Esophagus squamous epithelium (tissue), 5 donors: ENCODE measurements at regions not wholly inside any gene's neighbourhood (a gene's known extent, or its start where the extent isn't known, plus 50 kb on each side); places are given as distances from the start of the nearest gene placed in this dataset.

Source experiments
- DNase-seq: peaks from one replicate; lab custom pipeline; 2025; lab: John Stamatoyannopoulos, UW
- H3K27ac ChIP-seq, 4 donors: fragments of 200-600 bp; sonication (generic); one replicate each; pipeline ENCODE4 v1.5.1; 2016 to 2019; ENCODE audit warnings: mild to moderate bottlenecking in 1 of 4
- H3K27me3 ChIP-seq, 4 donors: fragments of 200-600 bp; sonication (generic); 1 replicate in 3 of 4; 2 replicates in 1 of 4; pipeline versions ENCODE4 v1.5.1 to v1.6.0; 2017 to 2021; ENCODE audit warnings: antibody characterized with exemption in 1 of 4
- H3K36me3 ChIP-seq, 3 donors: fragments of 200-600 bp; sonication (generic); one replicate each; pipeline ENCODE4 v1.5.1; 2016 to 2019
- H3K4me1 ChIP-seq, 3 donors: fragments of 200-600 bp; sonication (generic); one replicate each; pipeline ENCODE4 v1.5.1; 2017 to 2019
- H3K4me3 ChIP-seq, 4 donors: fragments of 200-600 bp; sonication (generic); 1 replicate in 3 of 4; 2 replicates in 1 of 4; pipeline ENCODE4 v1.5.1; 2016 to 2019; ENCODE audit warnings: mild to moderate bottlenecking in 2 of 4, moderate library complexity in 1 of 4
- H3K9me3 ChIP-seq, 3 donors: fragments of 200-600 bp; sonication (generic); one replicate each; pipeline ENCODE4 v1.5.1; 2016 to 2019
- POLR2A ChIP-seq, 4 donors: fragments of 450-650 bp; IDR thresholded peaks; one replicate each; pipeline ENCODE4 v1.6.1; 2017; ENCODE audit warnings: antibody characterized with exemption in 4 of 4, mild to moderate bottlenecking in 4 of 4, moderate library complexity in 3 of 4
- WGBS, 2 donors: methylation state at CpG; one replicate each; pipeline ENCODE4 v1.1.5; 2018; 5-methylcytosine and 5-hydroxymethylcytosine counted together
- intact Hi-C: fragments of 100-400 bp; cut with DNase I; formaldehyde crosslinking; loops from one replicate; pipeline ENCODE4 v1.15.0; 2022
- TF ChIP-seq, protein P1 (sequence below), 6 experiments: fragments of 450-650 bp in 4 of 6; fragments of 200-600 bp in 2 of 6; sonication (generic) in 2 of 6; IDR thresholded peaks; one replicate each; pipeline ENCODE4 v1.5.1; 2016 to 2019; ENCODE audit warnings: antibody characterized with exemption in 6 of 6, mild to moderate bottlenecking in 4 of 6, moderate library complexity in 4 of 6
- donor health status: DM: yes; HTN: yes; CAD: no.

DNA sequence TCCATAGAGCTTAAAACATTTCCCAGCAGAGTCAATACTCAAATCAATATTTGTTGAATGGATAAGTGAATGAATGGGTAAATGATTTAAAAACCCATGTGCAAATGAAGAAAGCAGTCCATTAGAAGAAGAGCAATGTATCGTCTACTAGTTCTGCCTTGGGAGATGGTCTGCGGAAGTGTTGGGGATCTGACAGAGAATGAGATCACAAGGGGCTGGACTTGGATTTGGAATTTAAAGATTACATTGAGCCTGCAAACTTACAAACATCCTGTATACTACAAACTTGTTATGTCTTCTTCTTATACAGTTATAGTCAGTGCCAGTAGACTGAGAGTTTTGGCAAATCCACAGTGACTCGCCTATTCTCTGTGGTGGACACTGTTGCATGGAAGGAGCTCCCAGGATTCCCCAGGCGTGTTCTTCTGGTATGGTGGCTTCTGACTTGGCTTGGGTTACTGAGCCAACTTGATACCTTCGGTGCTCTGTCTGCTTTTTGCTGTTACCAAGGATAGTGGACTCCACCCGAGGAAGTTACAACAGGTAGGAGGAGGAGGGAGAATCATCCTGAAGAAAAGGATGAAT lies 163.3 kb upstream of the SERPINE2 start:
- Histone ChIP-seq H3K36me3 (no peaks in the 10 kb centered on the region), H3K4me3 (no peak overlapping the region), H3K27me3 (no peaks in the 10 kb centered on the region), H3K4me1 (no peaks in the 10 kb centered on the region), H3K9me3 (no peaks in the 10 kb centered on the region), H3K27ac (no peak overlapping the region)
- WGBS, 2 donors: 69 to 75% methylated on average over 6 of the region's 6 CpGs
- TF ChIP-seq POLR2A (IDR thresholded peaks at IDR 0.05): no peak
- TF ChIP-seq, protein P1, sequence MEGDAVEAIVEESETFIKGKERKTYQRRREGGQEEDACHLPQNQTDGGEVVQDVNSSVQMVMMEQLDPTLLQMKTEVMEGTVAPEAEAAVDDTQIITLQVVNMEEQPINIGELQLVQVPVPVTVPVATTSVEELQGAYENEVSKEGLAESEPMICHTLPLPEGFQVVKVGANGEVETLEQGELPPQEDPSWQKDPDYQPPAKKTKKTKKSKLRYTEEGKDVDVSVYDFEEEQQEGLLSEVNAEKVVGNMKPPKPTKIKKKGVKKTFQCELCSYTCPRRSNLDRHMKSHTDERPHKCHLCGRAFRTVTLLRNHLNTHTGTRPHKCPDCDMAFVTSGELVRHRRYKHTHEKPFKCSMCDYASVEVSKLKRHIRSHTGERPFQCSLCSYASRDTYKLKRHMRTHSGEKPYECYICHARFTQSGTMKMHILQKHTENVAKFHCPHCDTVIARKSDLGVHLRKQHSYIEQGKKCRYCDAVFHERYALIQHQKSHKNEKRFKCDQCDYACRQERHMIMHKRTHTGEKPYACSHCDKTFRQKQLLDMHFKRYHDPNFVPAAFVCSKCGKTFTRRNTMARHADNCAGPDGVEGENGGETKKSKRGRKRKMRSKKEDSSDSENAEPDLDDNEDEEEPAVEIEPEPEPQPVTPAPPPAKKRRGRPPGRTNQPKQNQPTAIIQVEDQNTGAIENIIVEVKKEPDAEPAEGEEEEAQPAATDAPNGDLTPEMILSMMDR (IDR thresholded peaks at IDR 0.05): no peak
- DNase-seq: no peak
- intact Hi-C loops: no loop called here

DNA sequence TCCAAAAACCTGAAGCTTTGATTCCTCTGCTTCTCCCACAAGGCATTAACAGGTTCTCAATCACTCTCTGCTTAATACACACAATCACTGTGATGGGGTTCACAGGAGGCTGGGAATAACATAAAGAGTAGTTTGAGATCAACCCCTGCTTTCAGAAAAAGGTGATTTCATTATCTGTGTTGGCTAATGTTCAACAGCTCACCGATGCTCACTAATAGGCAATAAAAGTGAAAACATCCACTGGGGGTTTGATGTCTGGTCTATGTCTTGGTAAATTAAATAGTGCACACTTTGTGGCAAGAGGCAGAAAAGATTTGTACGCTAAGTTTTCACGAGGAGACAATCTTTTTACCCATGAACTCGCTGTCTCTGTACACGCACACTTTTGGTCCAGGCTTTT lies 159.3 kb upstream of the SERPINE2 start:
- intact Hi-C loops: no loop called here
- peaks cover 0 to 4% (median 0%) of the 10 kb centered on the region in 3 donors for H3K9me3 ChIP-seq
- TF ChIP-seq POLR2A (IDR thresholded peaks at IDR 0.05): no peak
- TF ChIP-seq, protein P1 (IDR thresholded peaks at IDR 0.05): no peak
- no peak for DNase-seq
- no peaks in the 10 kb centered on the region for H3K27me3 ChIP-seq
- no peaks in the 10 kb centered on the region for H3K4me1 ChIP-seq
- no peak overlapping the region for H3K27ac ChIP-seq
- no peaks in the 10 kb centered on the region for H3K36me3 ChIP-seq
- no peak overlapping the region for H3K4me3 ChIP-seq
- WGBS, 2 donors: 51 to 73% methylated on average over 5 of the region's 5 CpGs

DNA sequence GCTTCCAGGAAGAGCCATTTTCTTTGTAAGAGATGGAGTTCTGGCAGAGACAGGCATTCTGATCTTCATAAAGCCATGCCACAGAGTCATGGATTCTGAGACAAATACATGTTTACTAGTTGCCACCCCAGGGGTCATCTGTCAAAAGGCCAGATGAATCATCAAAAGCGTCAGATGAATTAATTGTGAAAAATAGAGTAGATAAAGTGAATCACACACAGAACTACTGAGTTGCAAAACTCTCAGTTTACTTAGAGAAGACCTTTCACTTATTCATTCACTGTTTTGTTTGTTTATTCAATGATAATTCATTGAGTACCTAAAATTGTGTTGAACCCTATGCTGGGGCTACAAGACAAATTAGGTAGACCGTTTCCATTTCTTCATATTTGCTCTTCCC lies 157.7 kb upstream of the SERPINE2 start:
- Histone ChIP-seq H3K27ac (no peak overlapping the region), H3K4me3 (no peak overlapping the region), H3K4me1 (no peaks in the 10 kb centered on the region), H3K27me3 (no peaks in the 10 kb centered on the region), H3K9me3 (peaks cover 0 to 13% (median 0%) of the 10 kb centered on the region in 3 donors), H3K36me3 (no peaks in the 10 kb centered on the region)
- DNase-seq: no peak
- whole genome bisulfite sequencing, 2 donors: 48 to 53% methylated on average over 2 of the region's 2 CpGs
- intact Hi-C loops: no loop called here
- no peak for TF ChIP-seq POLR2A (IDR thresholded peaks at IDR 0.05)
- TF ChIP-seq, protein P1 (IDR thresholded peaks at IDR 0.05): no peak

DNA sequence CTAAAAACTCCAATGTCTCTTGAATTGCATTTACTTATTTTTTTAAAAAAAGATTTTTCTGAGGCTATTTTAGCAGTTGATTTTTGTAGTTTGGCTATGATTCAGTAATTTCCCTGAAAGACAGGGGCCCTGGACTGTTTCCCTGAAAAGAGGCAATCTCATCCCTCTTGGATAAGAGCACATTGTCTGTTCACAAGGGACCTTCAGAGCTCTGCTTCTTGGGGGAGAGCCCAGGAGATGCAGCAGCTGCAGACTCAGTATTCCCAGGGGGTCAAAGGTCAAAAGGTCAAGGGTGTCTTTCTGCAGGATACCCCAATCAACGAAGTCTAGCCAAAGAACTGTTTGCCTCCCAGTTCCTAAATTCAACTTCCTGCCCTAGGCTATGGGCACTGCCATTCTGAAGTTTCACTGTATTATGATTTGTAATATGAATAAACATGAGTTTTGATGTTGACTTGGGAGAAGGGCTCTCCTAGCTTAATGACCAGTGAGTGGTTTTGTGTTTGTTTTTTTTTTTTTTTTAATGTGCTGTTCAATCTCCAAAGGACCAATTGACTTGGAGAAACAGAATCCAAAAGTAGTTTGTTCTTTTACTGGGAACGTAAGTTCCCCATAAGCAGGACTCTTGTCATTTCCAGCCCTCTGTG lies 157.0 kb upstream of the SERPINE2 start:
- 36 to 41% methylated on average over 2 of the region's 2 CpGs for WGBS, 2 donors
- no peaks in the 10 kb centered on the region for H3K27me3 ChIP-seq
- DNase-seq: no peak
- TF ChIP-seq, protein P1 (IDR thresholded peaks at IDR 0.05): no peak
- no peak for TF ChIP-seq POLR2A (IDR thresholded peaks at IDR 0.05)
- peaks cover 0 to 13% (median 0%) of the 10 kb centered on the region in 3 donors for H3K9me3 ChIP-seq
- H3K4me3 ChIP-seq: no peak overlapping the region
- H3K27ac ChIP-seq: no peak overlapping the region
- no peaks in the 10 kb centered on the region for H3K36me3 ChIP-seq
- intact Hi-C loops: no loop called here
- no peaks in the 10 kb centered on the region for H3K4me1 ChIP-seq

DNA sequence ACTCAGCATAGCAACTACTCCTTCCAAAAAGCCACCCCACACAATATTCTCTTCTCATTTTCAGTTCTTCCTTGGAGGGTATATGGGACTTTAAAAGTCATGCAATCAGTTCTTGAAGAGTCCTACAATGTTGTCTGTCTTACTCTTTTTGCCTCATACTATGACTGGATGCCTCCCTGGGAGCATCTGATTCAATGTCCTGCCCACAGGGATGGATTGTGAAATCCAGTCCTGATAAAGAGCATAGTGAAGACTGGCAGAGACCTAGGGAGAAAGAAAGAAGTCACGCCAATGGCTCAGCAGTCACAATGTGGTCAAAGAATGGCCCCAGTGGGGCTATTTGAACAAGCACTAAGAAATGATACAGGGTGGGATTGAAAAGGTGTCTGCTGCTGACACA lies 155.1 kb upstream of the SERPINE2 start:
- Histone ChIP-seq H3K36me3 (no peaks in the 10 kb centered on the region), H3K27me3 (no peaks in the 10 kb centered on the region), H3K27ac (no peak overlapping the region), H3K4me3 (no peak overlapping the region), H3K9me3 (peaks cover 0 to 13% (median 0%) of the 10 kb centered on the region in 3 donors), H3K4me1 (no peaks in the 10 kb centered on the region)
- DNase-seq: no peak
- TF ChIP-seq, protein P1 (IDR thresholded peaks at IDR 0.05): no peak
- TF ChIP-seq POLR2A (IDR thresholded peaks at IDR 0.05): no peak
- 93% methylated on average over 1 of the region's 1 CpG for WGBS, 2 donors
- intact Hi-C loops: no loop called here
